Transverse colon (tissue), 4 donors: ENCODE measurements at regions not wholly inside any gene's neighbourhood (a gene's known extent, or its start where the extent isn't known, plus 50 kb on each side); places are given as distances from the start of the nearest gene placed in this dataset.

Experiments used
- CTCF ChIP-seq, 5 experiments: fragments of 200-600 bp in 3 of 5; fragments of 450-650 bp in 2 of 5; sonication (generic) in 3 of 5; IDR thresholded peaks; 1 replicate in 2 of 5; 2 replicates in 3 of 5; pipeline ENCODE4 v1.5.1; 2016 to 2017; ENCODE audit warnings: antibody characterized with exemption in 5 of 5, inconsistent platforms in 3 of 5, mild to moderate bottlenecking in 2 of 5, moderate library complexity in 1 of 5
- EP300 ChIP-seq: sonication (generic); formaldehyde crosslinking; IDR thresholded peaks from one replicate; pipeline ENCODE4 v1.6.1; 2017; ENCODE audit warnings: antibody characterized with exemption, low read depth
- POLR2A ChIP-seq: fragments of 450-650 bp; IDR thresholded peaks from one replicate; pipeline ENCODE4 v1.6.1; 2016; ENCODE audit warnings: antibody characterized with exemption, mild to moderate bottlenecking, moderate library complexity
- POLR2AphosphoS5 ChIP-seq, 3 donors: sonication (generic); formaldehyde crosslinking; IDR thresholded peaks; one replicate each; pipeline ENCODE4 v1.6.1; 2016; ENCODE audit warnings: antibody characterized with exemption in 3 of 3

GRCh38 chr20:53676987-53677386 lies 83.3 kb upstream of the ZNF217 start:
- TF ChIP-seq POLR2AphosphoS5 (IDR thresholded peaks at IDR 0.05) (no peak), POLR2A (no peak), CTCF (IDR thresholded peaks at IDR 0.05) (no peak), EP300 (no peak)
